H1 (cell line): ENCODE measurements at regions not wholly inside any gene's neighbourhood (a gene's known extent, or its start where the extent isn't known, plus 50 kb on each side); places are given as distances from the start of the nearest gene placed in this dataset.

Experiments
- CTCF ChIA-PET: fragments of 300-600 bp; sonication (Branson Sonifier 250); formaldehyde crosslinking; loops from one replicate; lab custom pipeline; 2021; ENCODE audit not compliant: partially characterized antibody; lab: Charles Lee
- POLR2A ChIA-PET: fragments of 300-600 bp; sonication (Branson Sonifier 250); formaldehyde crosslinking; loops from one replicate; lab custom pipeline; 2021; ENCODE audit warnings: inconsistent platforms; ENCODE audit not compliant: partially characterized antibody; lab: Charles Lee
- DNase-seq, 2 experiments: peaks; one replicate each; pipeline versions ENCODE4 v3.0.0 to v3.0.0-alpha.2; 2010 to 2022; ENCODE audit warnings: low spot score in 2 of 2, low read depth in 1 of 2, mixed read lengths in 1 of 2
- FAIRE-seq: peaks from 2 replicates; lab custom pipeline; 2011; peaks lifted over from hg19 to GRCh38; lab: Jason Lieb, UNC
- H2AFZ ChIP-seq: 2 replicates; pipeline ENCODE4 v1.8.1; 2012; ENCODE audit warnings: low read length, inconsistent platforms
- H2AK5ac ChIP-seq: 2 replicates; pipeline ENCODE4 v1.6.1; 2013; ENCODE audit warnings: low read depth, low read length
- H2BK120ac ChIP-seq: replicated peaks from 2 replicates; pipeline ENCODE3; 2013; ENCODE audit warnings: low read depth, low read length, inconsistent platforms
- H2BK12ac ChIP-seq: 2 replicates; pipeline ENCODE4 v1.6.1; 2013; ENCODE audit warnings: low read depth, low read length
- H2BK15ac ChIP-seq: 2 replicates; pipeline ENCODE4 v1.6.1; 2013; ENCODE audit warnings: low read length
- H2BK20ac ChIP-seq: 2 replicates; pipeline ENCODE4 v1.6.1; 2013; ENCODE audit warnings: low read length
- H2BK5ac ChIP-seq: 2 replicates; pipeline ENCODE4 v1.6.1; 2013; ENCODE audit warnings: low read depth, low read length
- H3K14ac ChIP-seq: 2 replicates; pipeline ENCODE4 v1.6.1; 2013; ENCODE audit warnings: inconsistent platforms; ENCODE audit not compliant: insufficient read length
- H3K18ac ChIP-seq: 2 replicates; pipeline ENCODE4 v1.6.1; 2013; ENCODE audit warnings: low read length; ENCODE audit errors: extremely low read depth
- H3K23ac ChIP-seq: 2 replicates; pipeline ENCODE4 v1.6.1; 2013; ENCODE audit warnings: inconsistent platforms; ENCODE audit not compliant: insufficient read length
- H3K23me2 ChIP-seq: 2 replicates; pipeline ENCODE4 v1.6.1; 2013; ENCODE audit warnings: low read depth, low read length
- H3K27ac ChIP-seq: 2 replicates; pipeline ENCODE4 v1.6.1; 2011; ENCODE audit warnings: low read depth, low read length, inconsistent platforms
- H3K27me3 ChIP-seq, 4 experiments: replicated peaks in 1 of 4; 1 replicate in 1 of 4; 2 replicates in 3 of 4; pipeline versions ENCODE4 v1.6.1 to v1.8.1; 2011 to 2013; ENCODE audit warnings: low read length in 3 of 4, mild to moderate bottlenecking in 3 of 4, inconsistent platforms in 2 of 4, mixed read lengths in 2 of 4, moderate library complexity in 1 of 4; ENCODE audit not compliant: control insufficient read depth in 3 of 4, insufficient read depth in 3 of 4; ENCODE audit errors: extremely low read depth in 1 of 4
- H3K36me3 ChIP-seq, 4 experiments: 2 replicates each; pipeline versions ENCODE4 v1.6.1 to v1.8.1; 2011 to 2013; ENCODE audit warnings: mild to moderate bottlenecking in 4 of 4, low read length in 3 of 4, moderate library complexity in 2 of 4, control low read depth in 1 of 4, inconsistent platforms in 1 of 4; ENCODE audit not compliant: insufficient read depth in 4 of 4, control insufficient read depth in 2 of 4
- H3K4ac ChIP-seq: replicated peaks from 2 replicates; pipeline ENCODE3; 2013; ENCODE audit warnings: low read length, low read depth, mixed read lengths, inconsistent platforms; ENCODE audit not compliant: insufficient read length
- H3K4me1 ChIP-seq, 4 experiments: replicated peaks in 1 of 4; 1 replicate in 1 of 4; 2 replicates in 3 of 4; pipeline versions ENCODE4 v1.6.1 to v1.8.1; 2011 to 2013; ENCODE audit warnings: low read length in 3 of 4, inconsistent platforms in 2 of 4, mixed read lengths in 1 of 4; ENCODE audit not compliant: insufficient read depth in 4 of 4, control insufficient read depth in 3 of 4
- H3K4me2 ChIP-seq, 2 experiments: 2 replicates each; pipeline versions ENCODE4 v1.6.1 to v1.8.1; 2011 to 2013; ENCODE audit warnings: low read depth in 2 of 2, low read length in 2 of 2, control low read depth in 1 of 2, inconsistent platforms in 1 of 2, mild to moderate bottlenecking in 1 of 2; ENCODE audit not compliant: insufficient read depth in 1 of 2
- H3K4me3 ChIP-seq, 4 experiments: fragments of 200-600, 300-600 bp in 1 of 4; sonication (generic), shearing (Covaris generic), sonication (Bioruptor Twin) in 1 of 4; 2 replicates each; pipeline versions ENCODE4 v1.5.1 to v1.8.1; 2011 to 2016; ENCODE audit warnings: low read length in 4 of 4, low read depth in 3 of 4, control low read depth in 2 of 4, inconsistent platforms in 2 of 4, mild to moderate bottlenecking in 2 of 4, mixed read lengths in 1 of 4, moderate library complexity in 1 of 4; ENCODE audit not compliant: insufficient read depth in 2 of 4; ENCODE audit errors: extremely low read depth in 1 of 4
- H3K56ac ChIP-seq: replicated peaks from 2 replicates; pipeline ENCODE3; 2013; ENCODE audit warnings: low read depth, mild to moderate bottlenecking, mixed read lengths, low read length, inconsistent platforms; ENCODE audit not compliant: insufficient read length
- H3K79me1 ChIP-seq: 2 replicates; pipeline ENCODE4 v1.6.1; 2013; ENCODE audit warnings: low read depth, low read length, control low read depth
- H3K79me2 ChIP-seq, 2 experiments: 2 replicates each; pipeline versions ENCODE4 v1.6.1 to v1.8.1; 2012 to 2013; ENCODE audit warnings: low read length in 2 of 2, mild to moderate bottlenecking in 2 of 2, inconsistent platforms in 1 of 2; ENCODE audit not compliant: insufficient read depth in 2 of 2, control insufficient read depth in 1 of 2
- H3K9ac ChIP-seq, 4 experiments: replicated peaks in 1 of 4; 1 replicate in 1 of 4; 2 replicates in 3 of 4; pipeline versions ENCODE4 v1.6.1 to v1.8.1; 2011 to 2013; ENCODE audit warnings: low read depth in 3 of 4, low read length in 3 of 4, control low read depth in 2 of 4, mild to moderate bottlenecking in 2 of 4, moderate library complexity in 2 of 4, inconsistent platforms in 1 of 4; ENCODE audit errors: extremely low read depth in 1 of 4
- H3K9me3 ChIP-seq, 2 experiments: 2 replicates each; pipeline versions ENCODE4 v1.6.1 to v1.8.1; 2012 to 2013; ENCODE audit warnings: mild to moderate bottlenecking in 2 of 2, moderate library complexity in 2 of 2, control low read depth in 1 of 2, inconsistent platforms in 1 of 2, low read depth in 1 of 2, low read length in 1 of 2, mixed read lengths in 1 of 2; ENCODE audit not compliant: insufficient read depth in 2 of 2
- H4K20me1 ChIP-seq, 2 experiments: replicated peaks in 1 of 2; 2 replicates each; pipeline versions ENCODE3 to v1.8.1; 2011 to 2013; ENCODE audit warnings: inconsistent platforms in 2 of 2, low read length in 2 of 2, mild to moderate bottlenecking in 1 of 2; ENCODE audit not compliant: insufficient read depth in 2 of 2, control insufficient read depth in 1 of 2
- H4K5ac ChIP-seq: 2 replicates; pipeline ENCODE4 v1.6.1; 2013; ENCODE audit warnings: low read length, low read depth, mixed read lengths, inconsistent platforms; ENCODE audit not compliant: insufficient read length
- H4K8ac ChIP-seq: 2 replicates; pipeline ENCODE4 v1.8.0; 2013; ENCODE audit warnings: mild to moderate bottlenecking, moderate library complexity, low read length, inconsistent platforms; ENCODE audit not compliant: insufficient read depth; ENCODE audit errors: extremely low read depth
- H4K91ac ChIP-seq: replicated peaks from 2 replicates; pipeline ENCODE3; 2013; ENCODE audit warnings: low read length, mixed read lengths, inconsistent platforms; ENCODE audit not compliant: insufficient read length
- ATF2 ChIP-seq: IDR thresholded peaks from 2 replicates; pipeline ENCODE4 v1.6.1; 2012; ENCODE audit warnings: low read length, inconsistent platforms
- CBX5 ChIP-seq: fragments of 300-800, 300-1000 bp; sonication (generic); IDR thresholded peaks from 2 replicates; pipeline ENCODE4 v1.7.1; 2016; ENCODE audit warnings: antibody characterized with exemption, low read length, low read depth
- CTBP2 ChIP-seq: IDR thresholded peaks from 2 replicates; pipeline ENCODE4 v1.7.0; 2011; ENCODE audit warnings: borderline replicate concordance, mild to moderate bottlenecking, moderate library complexity, mixed read lengths, low read length; ENCODE audit not compliant: insufficient read depth, insufficient read length
- GTF2F1 ChIP-seq: IDR thresholded peaks from 2 replicates; pipeline ENCODE4 v1.6.1; 2012; ENCODE audit warnings: low read depth, low read length, improper control_type of control experiment, borderline replicate concordance
- KDM5A ChIP-seq: fragments of 200-600 bp; IDR thresholded peaks from 2 replicates; pipeline ENCODE4 v1.7.1; 2012; ENCODE audit warnings: mild to moderate bottlenecking, low read length, inconsistent platforms, mixed read lengths
- PHF8 ChIP-seq: fragments of 200-600 bp; sonication (generic); conservative IDR thresholded peaks from 2 replicates; pipeline ENCODE4 v1.7.1; 2012; ENCODE audit warnings: low read depth, mild to moderate bottlenecking, inconsistent platforms, low read length, moderate library complexity
- POU5F1 ChIP-seq: IDR thresholded peaks from 2 replicates; pipeline ENCODE4 v1.6.1; 2011; ENCODE audit warnings: low read depth, mild to moderate bottlenecking, low read length, moderate library complexity
- SIN3A ChIP-seq, 2 experiments: IDR thresholded peaks in 1 of 2; conservative IDR thresholded peaks in 1 of 2; 2 replicates each; pipeline ENCODE4 v1.6.1; 2011 to 2012; ENCODE audit warnings: low read length in 2 of 2, improper control_type of control experiment in 1 of 2, low read depth in 1 of 2, mild to moderate bottlenecking in 1 of 2
- SIRT6 ChIP-seq: IDR thresholded peaks from one replicate; pipeline ENCODE4 v1.7.1; 2012; ENCODE audit warnings: low read length, inconsistent platforms
- TCF12 ChIP-seq: IDR thresholded peaks from 2 replicates; pipeline ENCODE4 v1.6.1; 2011; ENCODE audit warnings: low read depth, mild to moderate bottlenecking, low read length
- WGBS, 2 experiments: shearing (Covaris generic) in 1 of 2; methylation state at CpG; one replicate each; pipeline versions ENCODE4 v1.1.6 to v1.1.7; 2013 to 2015; ENCODE audit warnings: low lambda C conversion rate in 2 of 2, mixed read lengths in 2 of 2, inconsistent platforms in 1 of 2, low coverage in 1 of 2, missing lambda C conversion rate in 1 of 2; ENCODE audit not compliant: insufficient replicate concordance in 2 of 2, insufficient coverage in 1 of 2, insufficient read length in 1 of 2; ENCODE audit errors: extremely low coverage in 1 of 2, missing lambda C conversion rate in 1 of 2; 5-methylcytosine and 5-hydroxymethylcytosine counted together

GRCh38 chr9:105151686-105151995 is 92.8 kb upstream of the SLC44A1 start:
- WGBS, 2 experiments = 96% methylated on average over 3 of the region's 3 CpGs; no CpG with 5 or more reads in 1 of the 2 experiments
- Histone ChIP-seq H4K91ac (no peak overlapping the region), H3K4ac (no peak overlapping the region), H3K4me3 (no peak overlapping the region), H3K4me1 (no peaks in the 10 kb centered on the region), H3K56ac (no peak overlapping the region), H3K9ac (no peak overlapping the region), H2BK15ac (no peak overlapping the region), H4K5ac (no peak overlapping the region), H2BK5ac (no peak overlapping the region), H2AK5ac (no peak overlapping the region), H3K18ac (no peak overlapping the region), H4K8ac (no peak overlapping the region), H3K23ac (no peak overlapping the region), H3K9me3 (no peaks in the 10 kb centered on the region), H3K14ac (no peak overlapping the region), H2BK12ac (no peak overlapping the region), H2BK20ac (no peak overlapping the region), H3K27me3 (no peaks in the 10 kb centered on the region), H3K79me2 (no peaks in the 10 kb centered on the region), H3K79me1 (no peaks in the 10 kb centered on the region), H2BK120ac (no peak overlapping the region), H3K4me2 (no peak overlapping the region), H3K23me2 (no peaks in the 10 kb centered on the region), H2AFZ (no peak overlapping the region), H3K36me3 (no peaks in the 10 kb centered on the region), H3K27ac (no peak overlapping the region), H4K20me1 (no peaks in the 10 kb centered on the region)
- POLR2A ChIA-PET = no interaction called here
- CTCF ChIA-PET = interaction anchor here (1.0 to 1.2 kb wide), 2 partner anchors 51 to 343 kb away, joined by 3 to 4 read pairs; no protein-coding TSS in a partner anchor
- FAIRE-seq (no peak), DNase-seq (no peak)
- TF ChIP-seq POU5F1 = no peak
- TF ChIP-seq CBX5 = no peak
- TF ChIP-seq PHF8 = no peak
- no peak for TF ChIP-seq SIN3A (conservative IDR thresholded peaks at IDR 0.05 in 1 of 2, IDR thresholded peaks at IDR 0.05 in 1 of 2; ENCODE audit: low read depth in 1 of 2, low read length in 2 of 2)
- no peak for TF ChIP-seq ATF2
- no peak for TF ChIP-seq TCF12
- TF ChIP-seq SIRT6 = no peak
- TF ChIP-seq KDM5A = no peak
- TF ChIP-seq GTF2F1 = no peak
- no peak for TF ChIP-seq CTBP2
